Gastrocnemius medialis (tissue), 4 donors: ENCODE measurements at regions not wholly inside any gene's neighbourhood (a gene's known extent, or its start where the extent isn't known, plus 50 kb on each side); places are given as distances from the start of the nearest gene placed in this dataset.
"Not testable (repeated sequence)": the region's sequence is repeated elsewhere in the genome, so short reads cannot be mapped to it uniquely, and the experiment has no call there.

Source experiments
- ATAC-seq, 2 donors: fragments of 150-250 bp; one replicate each; pipeline ENCODE4 v1.9.1; 2016
- DNase-seq, 2 donors: peaks; one replicate each; pipeline ENCODE4 v3.0.0-alpha.2; 2019
- H3K27ac ChIP-seq, 4 donors: fragments of 200-600 bp; sonication (generic); 1 replicate in 1 of 4; 2 replicates in 3 of 4; pipeline ENCODE4 v1.5.1; 2016 to 2018; ENCODE audit warnings: mild to moderate bottlenecking in 2 of 4, moderate library complexity in 1 of 4
- H3K27me3 ChIP-seq, 3 donors: fragments of 200-600 bp; sonication (generic) in 2 of 3; 1 replicate in 1 of 3; 2 replicates in 2 of 3; pipeline versions ENCODE4 v1.5.1 to v1.6.0; 2016 to 2019; ENCODE audit warnings: mild to moderate bottlenecking in 1 of 3, moderate library complexity in 1 of 3
- H3K36me3 ChIP-seq, 2 donors: fragments of 200-600 bp; sonication (generic) in 1 of 2; one replicate each; pipeline ENCODE4 v1.5.1; 2017 to 2018
- H3K4me1 ChIP-seq, 2 donors: fragments of 200-600 bp; sonication (generic) in 1 of 2; one replicate each; pipeline ENCODE4 v1.5.1; 2016 to 2017; ENCODE audit warnings: mild to moderate bottlenecking in 2 of 2
- H3K4me3 ChIP-seq, 4 donors: fragments of 200-600 bp; sonication (generic) in 3 of 4; 1 replicate in 1 of 4; 2 replicates in 3 of 4; pipeline ENCODE4 v1.5.1; 2016 to 2019; ENCODE audit warnings: mild to moderate bottlenecking in 2 of 4
- H3K9me3 ChIP-seq, 3 donors: fragments of 200-600 bp; sonication (generic) in 2 of 3; 1 replicate in 1 of 3; 2 replicates in 2 of 3; pipeline ENCODE4 v1.5.1; 2016 to 2019
- CTCF ChIP-seq, 5 experiments: fragments of 450-650 bp in 3 of 5; fragments of 200-600 bp in 2 of 5; sonication (generic) in 2 of 5; IDR thresholded peaks in 4 of 5; conservative IDR thresholded peaks in 1 of 5; 1 replicate in 4 of 5; 2 replicates in 1 of 5; pipeline ENCODE4 v1.5.1; 2016 to 2019; ENCODE audit warnings: antibody characterized with exemption in 5 of 5, mild to moderate bottlenecking in 3 of 5, moderate library complexity in 3 of 5
- POLR2A ChIP-seq, 2 donors: fragments of 450-650 bp; IDR thresholded peaks; one replicate each; pipeline ENCODE4 v1.6.1; 2017; ENCODE audit warnings: antibody characterized with exemption in 2 of 2, mild to moderate bottlenecking in 2 of 2, moderate library complexity in 2 of 2
- in situ Hi-C, 4 donors: fragments of 200-750 bp; cut with MboI; loops; one replicate each; pipeline versions ENCODE4 v1.15.0 to v1.8.0; 2017; ENCODE audit warnings: low sequenced_read_pairs in 4 of 4
- intact Hi-C: fragments of 100-400 bp; cut with DNase I; formaldehyde crosslinking; loops from one replicate; pipeline ENCODE4 v1.15.1; 2023; ENCODE audit warnings: low total_unique reads

DNA sequence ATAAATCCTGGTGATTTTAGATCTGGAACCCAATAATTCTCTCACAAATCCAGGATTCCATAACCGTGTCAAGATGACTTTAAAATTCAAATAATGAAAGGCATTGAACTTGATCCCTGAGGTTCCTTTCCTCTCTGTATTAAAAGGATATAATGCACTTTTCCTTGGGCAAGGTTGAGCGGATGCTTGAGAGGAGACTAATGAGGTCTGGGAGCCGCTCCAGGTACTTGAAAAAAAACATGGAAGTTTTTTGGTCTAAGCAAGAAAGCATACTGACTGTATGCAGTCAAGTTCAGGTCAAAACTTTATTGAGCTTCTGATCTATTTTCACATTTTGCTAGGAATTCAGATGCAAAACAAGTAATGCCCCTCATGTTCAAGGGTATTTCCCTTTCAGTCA is 318.5 kb downstream of the RAD51AP2 start:
- Histone ChIP-seq H3K27ac (no peak overlapping the region), H3K9me3 (no peaks in the 10 kb centered on the region), H3K27me3 (no peaks in the 10 kb centered on the region), H3K4me3 (no peak overlapping the region), H3K4me1 (no peaks in the 10 kb centered on the region), H3K36me3 (no peaks in the 10 kb centered on the region)
- no peak for DNase-seq
- TF ChIP-seq CTCF (IDR thresholded peaks at IDR 0.05 in 4 of 5, conservative IDR thresholded peaks at IDR 0.05 in 1 of 5) (no peak), POLR2A (IDR thresholded peaks at IDR 0.05) (no peak)
- no peak for ATAC-seq
- in situ Hi-C loops = no loop called here
- intact Hi-C loops = no loop called here

- Histone ChIP-seq H3K4me1 (no peaks in the 10 kb centered on the region), H3K27ac (no peak overlapping the region), H3K9me3 (no peaks in the 10 kb centered on the region), H3K4me3 (no peak overlapping the region), H3K27me3 (no peaks in the 10 kb centered on the region), H3K36me3 (no peaks in the 10 kb centered on the region)
- ATAC-seq = no peak
- no peak for DNase-seq
- TF ChIP-seq POLR2A (IDR thresholded peaks at IDR 0.05) (no peak), CTCF (IDR thresholded peaks at IDR 0.05 in 4 of 5, conservative IDR thresholded peaks at IDR 0.05 in 1 of 5) (no peak)
- in situ Hi-C loops = no loop called here
- intact Hi-C loops = no loop called here
Measured at GRCh38 chr2:17196380-17196779, 321.9 kb downstream of the RAD51AP2 start.

DNA sequence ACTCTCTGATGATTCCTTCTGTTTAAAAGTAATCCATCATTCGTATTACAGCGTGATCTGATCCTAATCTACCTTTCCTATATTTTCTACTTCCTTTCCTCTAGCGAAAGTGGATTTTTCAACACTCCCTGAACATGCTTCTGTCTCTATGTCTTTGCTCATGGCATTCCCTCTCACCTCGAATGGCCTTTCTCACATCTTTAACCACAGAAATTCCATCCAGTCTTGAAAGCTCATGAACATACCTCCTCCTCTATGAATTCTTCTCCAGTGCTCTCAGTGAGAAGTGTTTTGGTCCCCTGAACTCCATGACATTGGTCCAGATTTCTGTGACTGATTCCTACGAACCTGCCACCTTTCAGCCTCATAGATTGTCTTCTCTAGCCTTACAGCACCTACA is 323.2 kb downstream of the RAD51AP2 start:
- DNase-seq = no peak
- ATAC-seq = no peak
- Histone ChIP-seq H3K4me1 (no peaks in the 10 kb centered on the region), H3K9me3 (no peaks in the 10 kb centered on the region), H3K27ac (no peak overlapping the region), H3K27me3 (no peaks in the 10 kb centered on the region), H3K4me3 (no peak overlapping the region), H3K36me3 (no peaks in the 10 kb centered on the region)
- TF ChIP-seq CTCF (IDR thresholded peaks at IDR 0.05 in 4 of 5, conservative IDR thresholded peaks at IDR 0.05 in 1 of 5) (no peak), POLR2A (IDR thresholded peaks at IDR 0.05) (no peak)
- intact Hi-C loops = no loop called here
- in situ Hi-C loops = no loop called here

DNA sequence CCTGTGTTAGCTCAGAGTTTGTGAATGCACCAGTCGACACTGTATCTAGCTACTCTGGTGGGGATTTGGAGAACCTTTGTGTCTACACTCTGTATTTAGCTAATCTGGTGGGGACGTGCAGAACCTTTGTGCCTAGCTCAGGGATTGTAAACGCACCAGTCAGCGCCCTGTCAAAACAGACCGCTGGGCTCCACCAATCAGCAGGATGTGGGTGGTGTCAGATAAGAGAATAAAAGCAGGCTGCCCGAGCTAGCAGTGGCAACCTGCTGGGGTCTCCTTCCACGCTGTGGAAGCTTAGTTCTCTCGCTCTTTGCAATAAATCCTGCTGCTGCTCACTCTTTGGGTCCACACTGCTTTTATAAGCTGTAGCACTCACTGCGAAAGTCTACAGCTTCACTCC is 324.2 kb downstream of the RAD51AP2 start:
- no peak for TF ChIP-seq POLR2A (IDR thresholded peaks at IDR 0.05)
- no peak for TF ChIP-seq CTCF (IDR thresholded peaks at IDR 0.05 in 4 of 5, conservative IDR thresholded peaks at IDR 0.05 in 1 of 5)
- no peak for DNase-seq
- Histone ChIP-seq H3K36me3 (no peaks in the 10 kb centered on the region), H3K27me3 (no peaks in the 10 kb centered on the region), H3K4me1 (no peaks in the 10 kb centered on the region), H3K4me3 (no peak overlapping the region), H3K27ac (no peak overlapping the region), H3K9me3 (no peaks in the 10 kb centered on the region)
- ATAC-seq = no peak
- intact Hi-C loops (no loop called here), in situ Hi-C loops (no loop called here)

- H3K36me3 ChIP-seq, H3K4me1 ChIP-seq, ATAC-seq, H3K27me3 ChIP-seq, H3K4me3 ChIP-seq, H3K27ac ChIP-seq, intact Hi-C loops, DNase-seq, in situ Hi-C loops, H3K9me3 ChIP-seq: not testable (repeated sequence)
Measured at GRCh38 chr2:17193433-17193890, 324.8 kb downstream of the RAD51AP2 start.
